DMS 273 (cell line): ENCODE measurements at regions not wholly inside any gene's neighbourhood (a gene's known extent, or its start where the extent isn't known, plus 50 kb on each side); places are given as distances from the start of the nearest gene placed in this dataset.
"Not testable (repeated sequence)": the region's sequence is repeated elsewhere in the genome, so short reads cannot be mapped to it uniquely, and the experiment has no call there.

Source experiments
- DNase-seq: peaks from one replicate; lab custom pipeline; 2025; ENCODE audit not compliant: unreplicated experiment; lab: John Stamatoyannopoulos, UW

DNA sequence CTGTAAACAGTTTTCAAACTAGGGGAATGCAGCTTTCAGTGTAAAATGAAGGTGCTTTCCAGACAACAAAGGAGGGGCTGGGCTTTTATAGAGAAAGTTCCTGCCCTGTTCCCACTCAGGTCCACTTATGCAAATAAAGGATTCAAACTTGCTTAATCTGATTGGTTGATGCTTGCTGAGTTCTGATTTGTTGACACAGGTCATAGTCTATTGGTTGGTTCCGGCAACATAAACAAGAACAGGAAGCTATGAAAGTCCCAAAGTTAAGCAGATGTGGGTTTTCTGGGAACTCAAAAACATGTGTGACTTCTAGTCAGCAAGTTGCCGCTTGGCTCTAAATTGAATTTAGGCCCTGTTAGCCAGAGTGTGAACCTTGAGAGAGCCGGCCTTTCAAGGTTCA, 194.2 kb upstream of the SVIL start:
- no peak for DNase-seq

DNA sequence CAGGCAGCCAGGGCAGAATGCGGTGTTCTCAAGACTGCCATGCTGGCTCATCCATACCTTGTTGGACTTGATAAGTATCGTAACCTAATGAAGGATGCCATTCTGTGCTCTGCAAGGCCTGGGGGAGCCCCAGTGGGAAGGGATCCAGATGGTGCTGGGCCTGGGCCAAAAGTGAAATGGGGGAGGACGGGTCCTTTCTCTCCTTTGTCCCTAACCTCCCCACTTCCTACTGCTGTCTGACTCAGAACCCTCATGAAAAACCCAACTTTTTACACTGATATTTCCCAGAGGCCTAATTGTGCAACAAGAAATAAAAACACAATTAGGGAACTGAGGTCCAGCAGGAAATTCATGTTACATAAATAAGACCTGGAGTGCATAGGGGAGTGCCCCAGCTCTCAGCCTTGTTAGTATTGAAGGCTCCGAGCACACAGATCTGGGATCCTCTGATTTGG, 193.7 kb upstream of the SVIL start:
- DNase-seq = no peak

- DNase-seq = no peak
These were observed 192.7 kb upstream of the SVIL start for GRCh38 chr10:29827512-29827911.

GRCh38 chr10:29826801-29827450, 192.2 kb upstream of the SVIL start:
- no peak for DNase-seq

GRCh38 chr10:29826221-29826620, 191.4 kb upstream of the SVIL start:
- no peak for DNase-seq

- DNase-seq = no peak
These were observed 188.8 kb upstream of the SVIL start for GRCh38 chr10:29823553-29824080.

GRCh38 chr10:29820890-29821461, 186.2 kb upstream of the SVIL start:
- no peak for DNase-seq

DNA sequence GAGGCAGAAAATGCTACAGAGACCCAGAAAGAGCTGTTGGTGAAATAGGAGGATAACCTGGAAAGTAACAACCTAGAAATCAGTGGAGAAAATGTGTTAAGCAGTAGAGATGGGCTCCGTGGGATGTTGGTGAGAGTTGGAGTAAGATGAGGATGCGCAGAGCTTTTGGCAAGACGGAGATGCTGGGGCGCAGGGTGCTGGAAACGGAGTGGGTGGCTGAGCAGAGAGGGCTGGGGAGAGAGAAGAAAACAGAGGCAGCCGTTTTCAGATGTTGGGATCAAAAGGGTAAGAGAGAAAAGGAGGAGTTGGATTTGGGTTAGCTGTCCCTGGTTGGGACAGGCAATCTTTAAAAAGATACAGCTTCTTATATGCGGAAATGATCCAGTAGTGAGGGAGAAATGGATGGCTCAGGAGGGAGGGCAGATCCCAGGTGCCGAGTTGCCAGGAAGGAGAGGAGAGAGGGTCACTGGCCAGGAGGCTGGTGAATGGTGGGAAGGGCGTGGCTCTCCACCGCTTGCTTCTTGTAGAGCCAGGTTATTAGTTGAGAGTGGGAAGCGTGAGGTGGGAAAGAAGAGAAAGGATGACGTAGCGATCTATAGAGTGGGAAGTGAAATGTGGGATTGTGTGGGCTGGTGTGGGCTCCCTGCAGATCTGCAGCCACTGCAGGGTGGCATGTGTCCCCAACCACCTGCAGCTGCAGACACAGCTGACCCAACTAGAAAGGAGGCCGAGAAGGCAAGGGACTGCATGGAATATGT, 182.2 kb upstream of the SVIL start:
- no peak for DNase-seq

- no peak for DNase-seq
These were observed 180.8 kb upstream of the SVIL start for GRCh38 chr10:29815572-29815971.

DNA sequence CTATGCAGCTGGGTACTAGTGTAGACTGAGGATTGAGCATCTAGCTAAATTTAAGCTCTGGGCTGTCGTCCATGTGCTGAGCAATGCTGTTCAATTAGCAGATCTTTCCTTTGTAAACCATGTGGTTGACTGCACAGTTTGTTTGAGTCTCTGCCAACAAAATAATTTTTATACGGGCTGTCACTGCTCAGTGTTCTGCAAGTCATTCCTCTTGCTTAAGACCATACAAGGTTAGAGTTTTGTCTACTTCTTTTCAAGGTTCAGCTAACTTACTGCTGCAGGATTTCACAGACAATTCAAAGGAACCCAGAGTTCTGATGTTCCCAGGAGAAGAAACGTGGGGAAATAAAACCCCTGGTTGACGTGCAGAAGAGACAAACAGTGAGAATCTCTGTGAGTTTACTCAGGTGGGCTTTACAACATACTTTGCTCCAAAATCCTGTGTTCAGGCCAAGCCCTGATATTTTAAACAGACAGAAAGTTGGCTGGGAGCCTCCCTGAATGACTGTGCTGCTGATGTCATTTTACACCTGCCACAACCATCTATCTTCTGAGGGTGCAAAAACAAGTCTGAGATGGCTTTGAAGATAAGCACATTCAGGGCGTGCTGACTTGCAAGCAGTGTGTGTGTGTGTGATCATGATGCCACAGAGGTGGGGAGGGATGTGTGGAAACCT, 177.1 kb upstream of the SVIL start:
- peak; percentile 35 for DNase-seq

DNA sequence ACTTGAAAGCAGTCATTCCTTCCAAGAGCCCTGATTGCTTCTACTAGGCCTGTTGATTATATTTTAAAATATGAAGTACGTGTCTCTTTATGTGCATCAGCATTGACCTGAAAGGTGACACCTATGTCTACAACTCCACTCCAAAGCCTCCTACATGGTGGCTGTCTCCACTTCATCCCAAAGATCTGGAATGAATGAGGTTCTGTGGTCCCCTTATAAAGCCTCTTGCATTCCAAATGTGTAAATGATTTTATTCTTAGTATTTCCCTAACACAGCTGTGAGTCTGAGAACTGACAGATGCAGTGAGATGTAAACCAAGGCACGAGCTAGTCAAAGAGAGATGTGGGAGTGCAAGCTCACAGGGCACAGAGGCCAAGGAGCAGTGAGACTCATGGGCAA, 176.0 kb upstream of the SVIL start:
- no peak for DNase-seq

- not testable (repeated sequence) for DNase-seq
These were observed 175.5 kb upstream of the SVIL start for GRCh38 chr10:29810231-29810630.

- DNase-seq = no peak
These were observed 174.6 kb upstream of the SVIL start for GRCh38 chr10:29809383-29809782.

DNA sequence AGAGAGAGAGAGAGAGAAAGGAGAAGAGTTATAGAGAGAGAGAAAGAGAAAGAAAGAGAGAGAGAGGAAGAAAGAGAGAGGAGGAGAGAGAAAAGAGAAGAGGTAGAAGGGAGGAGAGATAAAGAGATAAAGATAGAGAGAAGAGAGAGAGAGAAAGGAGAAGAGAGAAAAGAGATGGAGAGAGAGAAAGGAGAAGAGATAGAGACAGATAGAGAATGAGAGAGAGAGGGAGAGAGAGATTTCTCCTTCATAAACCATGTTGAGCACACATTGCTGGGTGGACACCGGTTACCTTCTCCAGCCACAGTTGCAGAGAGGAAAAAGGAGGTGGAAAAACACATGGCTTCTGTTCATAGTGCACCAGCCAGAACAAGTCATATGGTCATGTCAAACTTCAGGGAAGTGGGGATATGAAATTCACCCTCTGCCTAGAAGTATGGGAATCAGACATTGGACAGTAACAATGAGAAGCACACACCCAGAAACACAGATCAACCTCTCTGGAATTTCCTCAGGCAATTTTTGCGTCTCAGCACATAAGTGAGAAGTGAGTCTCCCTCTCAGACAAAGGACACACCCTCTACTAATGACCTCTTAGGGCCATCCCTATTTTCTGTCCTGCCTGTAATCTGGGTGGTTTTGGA, 172.5 kb upstream of the SVIL start:
- no peak for DNase-seq

DNA sequence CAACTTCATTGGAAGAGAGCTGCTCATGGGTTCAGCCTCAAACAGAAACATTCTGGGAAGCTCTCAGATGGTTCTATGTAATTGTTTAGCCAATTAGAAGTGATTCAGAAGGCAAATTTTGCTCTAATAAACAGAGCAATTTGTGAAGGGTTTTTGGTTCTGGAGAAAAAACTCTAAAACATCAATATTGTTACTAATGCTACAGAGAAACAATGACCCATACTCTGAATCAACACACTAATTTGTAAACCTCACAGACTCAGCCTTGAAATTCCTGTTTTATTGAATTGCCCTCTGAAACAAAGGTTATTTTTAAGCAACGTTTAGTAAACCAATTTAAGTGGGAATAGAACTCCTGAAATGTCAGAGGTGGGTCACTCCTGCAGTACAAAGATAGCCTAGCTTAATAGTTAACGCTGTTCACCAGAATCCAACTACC, 171.6 kb upstream of the SVIL start:
- no peak for DNase-seq

DNA sequence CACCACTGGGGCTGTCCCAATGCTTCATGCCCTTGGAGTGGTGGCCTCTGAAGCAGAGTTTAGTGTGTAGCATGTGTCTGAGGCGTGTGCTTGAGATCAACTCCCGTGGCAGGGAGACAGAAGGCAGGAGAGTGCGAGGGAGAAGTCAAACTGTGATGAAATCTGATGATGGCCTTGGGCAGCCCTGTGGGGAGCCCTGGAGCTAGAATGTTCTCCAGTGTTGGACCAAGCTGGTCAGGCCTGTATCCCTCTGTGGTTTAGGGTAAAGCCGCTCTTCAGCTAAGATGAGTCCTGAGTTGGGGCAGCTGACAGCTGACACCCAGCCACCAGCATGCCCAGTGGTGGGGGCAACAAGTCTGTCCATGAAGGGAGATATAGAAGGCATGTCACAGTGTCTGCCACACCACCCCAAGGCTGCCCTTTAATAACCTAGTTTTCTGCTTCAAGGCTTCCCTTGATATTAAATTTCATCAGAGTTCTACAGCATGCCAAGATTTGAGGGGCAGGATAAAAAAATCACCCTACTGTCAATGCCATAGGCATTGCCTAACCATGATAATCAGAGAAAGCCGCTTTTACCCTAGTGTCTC, 170.5 kb upstream of the SVIL start:
- no peak for DNase-seq

- peak; percentile 66 for DNase-seq
These were observed 169.5 kb upstream of the SVIL start for GRCh38 chr10:29804025-29804852.

DNA sequence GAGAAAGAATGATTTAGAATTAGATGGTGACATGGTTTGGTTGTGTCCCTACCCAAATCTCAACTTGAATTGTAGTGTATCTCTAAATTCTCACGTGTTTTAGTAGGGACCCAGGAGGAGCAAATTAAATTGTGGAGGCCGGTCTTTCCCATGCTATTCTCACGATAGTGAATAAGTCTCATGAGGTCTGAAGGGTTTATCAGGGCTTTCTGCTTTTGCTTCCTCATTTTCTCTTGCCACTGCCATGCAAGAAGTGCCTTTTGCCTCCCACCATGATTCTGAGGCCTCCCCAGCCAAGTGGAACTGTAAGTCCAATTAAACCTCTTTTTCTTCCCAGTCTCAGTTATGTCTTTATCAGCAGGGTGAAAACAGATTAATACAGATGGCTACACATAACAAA, 167.4 kb upstream of the SVIL start:
- DNase-seq = no peak

DNA sequence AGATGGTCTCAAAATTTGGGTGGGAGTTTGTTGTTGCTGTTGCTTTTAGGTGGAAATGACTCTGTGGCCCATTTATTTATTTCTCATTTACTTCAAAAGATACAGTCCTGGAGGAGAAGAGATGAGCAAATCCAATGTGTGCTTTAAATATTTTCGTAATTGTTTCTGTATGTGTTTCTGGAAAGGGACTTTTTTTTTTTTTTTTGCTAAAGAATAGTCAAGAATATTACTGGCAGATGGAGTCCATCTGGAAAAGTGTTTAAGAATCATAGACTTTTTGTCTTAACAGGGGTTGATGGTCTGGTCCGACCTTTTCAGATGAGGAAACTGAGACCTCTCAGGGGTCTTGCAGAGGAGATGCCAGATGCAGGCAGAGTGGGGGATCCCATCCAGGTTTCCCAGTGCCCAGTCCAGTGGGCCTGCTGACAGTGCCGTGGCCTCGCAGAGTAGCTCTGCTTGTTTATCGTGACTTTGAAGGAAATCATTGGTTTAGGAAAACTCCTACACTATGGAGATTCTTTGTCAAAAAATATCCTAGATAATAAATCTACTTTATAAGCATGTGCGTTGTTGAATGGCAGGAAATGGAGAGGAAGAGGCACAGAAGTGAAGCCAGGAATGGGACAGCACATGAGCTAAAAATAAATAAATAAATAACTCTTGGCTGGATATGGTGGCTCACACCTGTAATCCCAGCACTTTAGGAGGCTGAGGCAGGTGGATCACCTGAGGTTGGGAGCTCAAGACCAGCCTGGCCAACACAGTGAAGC, 164.3 kb upstream of the SVIL start:
- DNase-seq = no peak
